Hepatocyte (in vitro differentiated cells): ENCODE measurements at regions not wholly inside any gene's neighbourhood (a gene's known extent, or its start where the extent isn't known, plus 50 kb on each side); places are given as distances from the start of the nearest gene placed in this dataset.

ENCODE experiments used
- CTCF ChIP-seq: fragments of 200-600 bp; sonication (generic); IDR thresholded peaks from 2 replicates; pipeline ENCODE4 v1.5.1; 2016; ENCODE audit warnings: antibody characterized with exemption, mild to moderate bottlenecking; ENCODE audit not compliant: poor library complexity
- EZH2 ChIP-seq: fragments of 200-600 bp; sonication (generic); IDR thresholded peaks from 2 replicates; pipeline ENCODE4 v1.6.1; 2016; ENCODE audit warnings: antibody characterized with exemption, mild to moderate bottlenecking, borderline replicate concordance
- EZH2phosphoT487 ChIP-seq: fragments of 200-600 bp; sonication (generic); IDR thresholded peaks from one replicate; pipeline ENCODE4 v1.6.1; 2018; ENCODE audit warnings: antibody characterized with exemption, mild to moderate bottlenecking, low read depth, moderate library complexity; ENCODE audit not compliant: unreplicated experiment, severe bottlenecking

- TF ChIP-seq CTCF (no peak), EZH2 (no peak), EZH2phosphoT487 (no peak)
Measured at GRCh38 chr2:36294316-36294721, 61.3 kb upstream of the CRIM1 start.
